Globus pallidus (tissue), 1 donor: ENCODE measurements at regions not wholly inside any gene's neighbourhood (a gene's known extent, or its start where the extent isn't known, plus 50 kb on each side); places are given as distances from the start of the nearest gene placed in this dataset.
"Not testable (repeated sequence)": the region's sequence is repeated elsewhere in the genome, so short reads cannot be mapped to it uniquely, and the experiment has no call there.

Experiments used
- DNase-seq: peaks from one replicate; pipeline ENCODE4 v3.0.0-alpha.2; 2015; ENCODE audit warnings: low spot score

- no peak for DNase-seq
Observed at GRCh38 chr6:168369786-168370185, 50.2 kb upstream of the DACT2 start.

GRCh38 chr6:168370310-168370991, 50.9 kb upstream of the DACT2 start:
- DNase-seq = peak; percentile 42

GRCh38 chr6:168371185-168371584, 51.6 kb upstream of the DACT2 start:
- no peak for DNase-seq

GRCh38 chr6:168371618-168371980, 52.0 kb upstream of the DACT2 start:
- no peak for DNase-seq

- no peak for DNase-seq
Observed at GRCh38 chr6:168371981-168372711, 52.6 kb upstream of the DACT2 start.

GRCh38 chr6:168372889-168373288, 53.3 kb upstream of the DACT2 start:
- no peak for DNase-seq

GRCh38 chr6:168373389-168373788, 53.8 kb upstream of the DACT2 start:
- DNase-seq = no peak

GRCh38 chr6:168374051-168374502, 54.5 kb upstream of the DACT2 start:
- no peak for DNase-seq

- DNase-seq = no peak
Observed at GRCh38 chr6:168374541-168375071, 55.0 kb upstream of the DACT2 start.

GRCh38 chr6:168376120-168376519, 56.5 kb upstream of the DACT2 start:
- no peak for DNase-seq

- DNase-seq = no peak
Observed at GRCh38 chr6:168376811-168377483, 57.4 kb upstream of the DACT2 start.

GRCh38 chr6:168377484-168377855, 57.9 kb upstream of the DACT2 start:
- DNase-seq = no peak

- DNase-seq = no peak
Observed at GRCh38 chr6:168377856-168378832, 58.6 kb upstream of the DACT2 start.

GRCh38 chr6:168379579-168379978, 60.0 kb upstream of the DACT2 start:
- DNase-seq = not testable (repeated sequence)

- not testable (repeated sequence) for DNase-seq
Observed at GRCh38 chr6:168380166-168380955, 60.6 kb upstream of the SMOC2 start.

GRCh38 chr6:168380956-168381605, 59.9 kb upstream of the SMOC2 start:
- DNase-seq = no peak

- DNase-seq = no peak
Observed at GRCh38 chr6:168381726-168382458, 59.1 kb upstream of the SMOC2 start.

- DNase-seq = no peak
Observed at GRCh38 chr6:168383062-168383854, 57.7 kb upstream of the SMOC2 start.
